ENCODE measurements at regions not wholly inside any gene's neighbourhood (a gene's known extent, or its start where the extent isn't known, plus 50 kb on each side); places are given as distances from the start of the nearest gene placed in this dataset.
"Not testable (repeated sequence)": the region's sequence is repeated elsewhere in the genome, so short reads cannot be mapped to it uniquely, and the experiment has no call there.

DNA sequence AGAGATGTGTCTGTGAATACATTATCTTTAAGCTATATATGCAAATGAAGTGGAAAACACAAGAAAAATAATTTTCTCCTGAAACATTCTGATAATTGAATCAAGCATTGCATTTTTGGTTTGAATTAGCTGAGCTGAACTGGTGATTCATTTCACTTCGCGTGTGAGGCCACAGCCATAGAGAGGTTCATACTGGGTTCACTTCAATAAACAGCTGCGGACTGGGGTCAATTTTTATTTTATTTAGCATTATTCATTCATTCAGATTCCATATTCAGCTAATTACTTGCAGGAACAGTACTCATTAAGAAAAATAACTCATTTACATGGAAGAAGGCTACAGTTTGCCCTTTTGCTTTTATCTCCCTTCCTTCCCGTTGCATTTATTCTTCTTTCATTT is 195.2 kb upstream of the LRIG3 start:
- Histone ChIP-seq H3K36me3 (ENCODE audit: insufficient read depth, low read length) (no peaks in the 10 kb centered on the region), H3K27me3 (ENCODE audit: insufficient read depth, low read length, poor library complexity, severe bottlenecking) (no peaks in the 10 kb centered on the region), H3K4me1 (ENCODE audit: insufficient read depth, low read length) (no peaks in the 10 kb centered on the region), H3K9me3 (ENCODE audit: low read length) (no peaks in the 10 kb centered on the region), H3K4me3 (ENCODE audit: low read length) (no peak overlapping the region), H3K27ac (ENCODE audit: low read depth, low read length) (no peak overlapping the region)
- H3K4me3 Mint-ChIP-seq, result no peak overlapping the region
- H3K27ac Mint-ChIP-seq, result no peak overlapping the region
- no peaks in the 10 kb centered on the region for H3K36me3 Mint-ChIP-seq
- no peak for DNase-seq
- ChIA-PET POLR2A (no interaction called here), CTCF (no interaction called here)
- no peaks in the 10 kb centered on the region for H3K4me1 Mint-ChIP-seq
- peaks cover 0 to 2% of the 10 kb centered on the region in 2 donors for H3K27me3 Mint-ChIP-seq
- H3K9me3 Mint-ChIP-seq, result peaks cover 0 to 5% (median 0%) of the 10 kb centered on the region in 5 donors

DNA sequence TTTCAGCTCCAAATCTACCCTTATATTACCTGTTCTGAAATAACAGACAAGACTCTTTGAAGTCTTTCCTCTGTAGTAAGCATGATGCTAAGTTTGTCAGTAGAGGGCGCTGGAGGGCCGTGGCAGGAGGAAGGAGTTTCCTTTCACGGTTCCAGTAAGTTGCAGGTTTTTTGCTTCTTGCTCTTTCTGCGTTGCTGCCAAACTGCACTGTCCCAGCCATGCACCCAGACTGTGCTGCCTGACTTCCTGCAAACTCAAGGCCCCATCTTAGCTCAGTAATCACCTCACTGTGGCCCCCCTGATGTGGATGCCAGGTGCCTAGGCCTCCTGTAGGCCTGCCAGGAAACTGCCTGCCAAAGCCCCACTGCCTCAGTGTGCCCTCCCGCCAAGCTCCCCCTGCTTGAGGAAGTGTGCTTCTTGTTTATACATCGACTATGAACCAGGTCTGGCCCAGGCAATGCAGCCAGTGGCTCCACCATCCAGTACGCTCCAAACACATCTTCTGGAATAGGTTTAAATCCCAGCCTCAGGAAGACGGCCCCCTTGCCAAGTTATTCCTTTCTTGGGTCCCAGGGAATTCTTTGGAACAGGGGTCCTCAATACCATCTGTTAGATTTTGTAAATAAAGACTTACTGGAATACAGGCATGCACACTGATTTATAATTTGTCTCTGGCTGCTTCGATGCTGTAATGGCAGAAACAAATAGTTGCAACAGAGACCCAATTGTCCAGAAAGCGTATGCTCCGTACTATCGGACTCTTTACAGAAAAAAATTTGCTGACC is 193.7 kb upstream of the LRIG3 start:
- H3K27me3 Mint-ChIP-seq, result peaks cover 0 to 1% of the 10 kb centered on the region in 2 donors

DNA sequence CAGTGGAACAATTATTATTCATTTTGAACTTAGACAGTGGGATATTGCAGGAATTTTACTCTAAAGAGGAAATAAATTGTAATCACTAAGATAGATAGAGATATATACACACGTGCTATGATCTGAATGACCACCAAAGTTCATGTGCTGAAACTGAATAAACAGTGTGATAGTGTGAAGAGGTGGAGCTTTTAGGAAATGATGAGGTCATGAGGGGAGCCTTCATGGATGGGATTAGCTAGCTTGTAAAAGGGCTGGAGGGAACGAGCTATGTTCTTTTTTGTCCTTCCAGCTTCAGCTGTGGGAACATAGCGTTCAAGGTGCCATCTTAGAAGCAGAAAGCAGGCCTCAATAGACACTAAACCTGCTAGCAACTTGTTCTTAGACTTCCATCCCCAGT is 191.5 kb upstream of the LRIG3 start:
- CTCF ChIA-PET, result no interaction called here
- H3K27ac ChIP-seq (ENCODE audit: low read depth, low read length), result no peak overlapping the region

More for the DNA sequence above, 193.7 kb upstream of the LRIG3 start:
- no peak overlapping the region for H3K4me3 ChIP-seq (ENCODE audit: low read length)
- H3K36me3 Mint-ChIP-seq, result no peaks in the 10 kb centered on the region
- no peaks in the 10 kb centered on the region for H3K27me3 ChIP-seq (ENCODE audit: insufficient read depth, low read length, poor library complexity, severe bottlenecking)
- no peak overlapping the region for H3K4me3 Mint-ChIP-seq
- DNase-seq, result peak in 1 of 5 donors; percentile 1
- H3K27ac ChIP-seq (ENCODE audit: low read depth, low read length), result no peak overlapping the region
- no peak overlapping the region for H3K27ac Mint-ChIP-seq
- no peaks in the 10 kb centered on the region for H3K9me3 ChIP-seq (ENCODE audit: low read length)
- ChIA-PET CTCF (no interaction called here), POLR2A (no interaction called here)
- H3K4me1 ChIP-seq (ENCODE audit: insufficient read depth, low read length), result no peaks in the 10 kb centered on the region
- H3K9me3 Mint-ChIP-seq, result peaks cover 0 to 7% (median 0%) of the 10 kb centered on the region in 5 donors
- no peaks in the 10 kb centered on the region for H3K36me3 ChIP-seq (ENCODE audit: insufficient read depth, low read length)
- no peaks in the 10 kb centered on the region for H3K4me1 Mint-ChIP-seq

DNA sequence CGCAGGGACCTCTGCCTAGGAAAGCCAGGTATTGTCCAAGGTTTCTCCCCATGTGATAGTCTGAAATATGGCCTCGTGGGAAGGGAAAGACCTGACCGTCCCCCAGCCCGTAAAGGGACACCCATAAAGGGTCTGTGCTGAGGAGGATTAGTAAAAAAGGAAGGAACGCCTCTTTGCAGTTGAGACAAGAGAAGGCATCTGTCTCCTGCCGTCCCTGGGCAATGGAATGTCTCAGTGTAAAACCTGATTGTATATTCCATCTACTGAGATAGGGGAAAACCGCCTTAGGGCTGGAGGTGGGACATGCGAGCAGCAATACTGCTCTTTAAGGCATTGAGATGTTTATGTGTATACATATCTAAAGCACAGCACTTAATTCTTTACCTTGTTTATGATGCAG is 188.2 kb upstream of the LRIG3 start:
- H3K4me3 Mint-ChIP-seq; H3K4me1 Mint-ChIP-seq; CTCF ChIA-PET; H3K27me3 ChIP-seq (ENCODE audit: insufficient read depth, low read length, poor library complexity, severe bottlenecking); H3K36me3 ChIP-seq (ENCODE audit: insufficient read depth, low read length); H3K27ac ChIP-seq (ENCODE audit: low read depth, low read length); H3K27ac Mint-ChIP-seq; DNase-seq; H3K4me3 ChIP-seq (ENCODE audit: low read length); H3K4me1 ChIP-seq (ENCODE audit: insufficient read depth, low read length); H3K27me3 Mint-ChIP-seq; H3K36me3 Mint-ChIP-seq; H3K9me3 ChIP-seq (ENCODE audit: low read length); POLR2A ChIA-PET; H3K9me3 Mint-ChIP-seq: not testable (repeated sequence)

More for the DNA sequence above, 191.5 kb upstream of the LRIG3 start:
- POLR2A ChIA-PET, result no interaction called here
- Histone ChIP-seq H3K4me3 (ENCODE audit: low read length) (no peak overlapping the region), H3K9me3 (ENCODE audit: low read length) (no peaks in the 10 kb centered on the region), H3K4me1 (ENCODE audit: insufficient read depth, low read length) (no peaks in the 10 kb centered on the region), H3K36me3 (ENCODE audit: insufficient read depth, low read length) (no peaks in the 10 kb centered on the region), H3K27me3 (ENCODE audit: insufficient read depth, low read length, poor library complexity, severe bottlenecking) (no peaks in the 10 kb centered on the region)
- no peaks in the 10 kb centered on the region for H3K36me3 Mint-ChIP-seq
- peaks cover 0 to 1% of the 10 kb centered on the region in 2 donors for H3K27me3 Mint-ChIP-seq
- no peaks in the 10 kb centered on the region for H3K4me1 Mint-ChIP-seq
- H3K9me3 Mint-ChIP-seq, result peaks cover 0 to 8% (median 0%) of the 10 kb centered on the region in 5 donors
- H3K27ac Mint-ChIP-seq, result no peak overlapping the region
- DNase-seq, result no peak
- H3K4me3 Mint-ChIP-seq, result no peak overlapping the region

DNA sequence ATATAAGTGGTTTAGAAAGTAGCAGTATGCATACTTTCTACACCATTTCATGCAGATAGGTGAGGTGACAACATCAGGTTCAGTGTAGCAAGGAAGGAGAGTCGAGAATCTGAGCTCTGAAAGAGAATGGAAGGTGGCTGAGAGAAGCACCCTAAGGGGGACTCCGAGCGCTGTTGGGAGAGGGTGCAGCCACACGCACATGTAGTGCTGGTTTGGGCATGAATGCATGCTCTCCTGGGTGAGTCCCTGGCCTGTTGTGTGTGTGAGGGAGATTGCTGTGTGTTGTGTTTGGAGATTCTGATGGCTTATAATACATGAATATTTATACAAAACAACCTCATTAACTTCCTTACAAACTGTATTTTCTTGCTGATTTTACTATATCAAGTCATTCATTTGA is 180.3 kb upstream of the LRIG3 start:
- no peak for DNase-seq
- Histone ChIP-seq H3K27ac (ENCODE audit: low read depth, low read length) (no peak overlapping the region), H3K4me3 (ENCODE audit: low read length) (no peak overlapping the region), H3K27me3 (ENCODE audit: insufficient read depth, low read length, poor library complexity, severe bottlenecking) (no peaks in the 10 kb centered on the region), H3K4me1 (ENCODE audit: insufficient read depth, low read length) (no peaks in the 10 kb centered on the region), H3K9me3 (ENCODE audit: low read length) (no peaks in the 10 kb centered on the region), H3K36me3 (ENCODE audit: insufficient read depth, low read length) (no peaks in the 10 kb centered on the region)
- Mint-ChIP-seq H3K27ac (no peak overlapping the region), H3K27me3 (no peaks in the 10 kb centered on the region), H3K4me3 (no peak overlapping the region), H3K9me3 (peaks cover 0 to 5% (median 3%) of the 10 kb centered on the region in 5 donors), H3K36me3 (no peaks in the 10 kb centered on the region), H3K4me1 (no peaks in the 10 kb centered on the region)
- CTCF ChIA-PET, result no interaction called here
- POLR2A ChIA-PET, result no interaction called here

DNA sequence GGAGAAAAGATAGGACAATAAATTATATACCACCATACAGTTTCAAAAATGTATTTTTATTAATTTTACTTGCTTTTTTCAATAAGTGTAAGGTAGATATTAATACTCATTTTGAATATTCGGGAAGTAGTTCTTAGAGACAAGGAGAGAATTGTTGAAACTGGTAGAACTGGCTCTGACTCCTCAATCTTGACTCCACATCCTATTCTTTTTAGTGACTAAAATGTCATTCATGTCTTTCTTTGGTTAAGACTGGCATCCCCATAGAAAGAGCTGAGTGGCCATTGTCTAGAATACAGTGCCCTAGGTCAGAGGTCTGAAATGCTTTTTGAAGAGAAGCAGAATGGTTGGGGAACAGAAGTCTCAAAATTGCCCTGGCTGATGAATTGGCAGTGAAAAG is 177.6 kb upstream of the LRIG3 start:
- CTCF ChIA-PET, result no interaction called here
- Histone ChIP-seq H3K36me3 (ENCODE audit: insufficient read depth, low read length) (no peaks in the 10 kb centered on the region), H3K9me3 (ENCODE audit: low read length) (no peaks in the 10 kb centered on the region), H3K27ac (ENCODE audit: low read depth, low read length) (no peak overlapping the region), H3K4me3 (ENCODE audit: low read length) (no peak overlapping the region), H3K27me3 (ENCODE audit: insufficient read depth, low read length, poor library complexity, severe bottlenecking) (no peaks in the 10 kb centered on the region), H3K4me1 (ENCODE audit: insufficient read depth, low read length) (no peaks in the 10 kb centered on the region)
- H3K4me3 Mint-ChIP-seq, result no peak overlapping the region
- H3K4me1 Mint-ChIP-seq, result no peaks in the 10 kb centered on the region
- DNase-seq, result no peak
- H3K36me3 Mint-ChIP-seq, result no peaks in the 10 kb centered on the region
- no peaks in the 10 kb centered on the region for H3K27me3 Mint-ChIP-seq
- POLR2A ChIA-PET, result no interaction called here
- H3K27ac Mint-ChIP-seq, result no peak overlapping the region
- peaks cover 0 to 9% (median 4%) of the 10 kb centered on the region in 5 donors for H3K9me3 Mint-ChIP-seq

DNA sequence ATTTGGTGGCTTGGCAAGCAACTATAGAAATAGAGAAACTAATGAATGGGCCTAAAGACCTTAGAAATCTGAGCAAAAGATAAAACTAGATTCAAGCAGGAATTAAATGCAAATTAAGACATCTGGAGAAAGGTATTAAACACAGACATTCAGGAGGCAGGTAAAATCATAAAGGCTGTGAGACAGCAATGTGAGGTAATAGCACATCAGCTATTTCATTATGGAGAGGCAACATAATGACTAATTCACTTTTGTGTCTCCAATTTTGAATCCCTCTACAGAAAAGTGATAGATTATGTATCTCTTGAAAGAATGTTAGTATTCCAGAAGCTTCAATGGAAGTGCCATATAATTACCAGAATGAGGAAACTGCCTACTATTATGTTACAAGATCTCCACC is 175.9 kb upstream of the LRIG3 start:
- H3K4me1 Mint-ChIP-seq, result no peaks in the 10 kb centered on the region
- H3K27ac ChIP-seq (ENCODE audit: low read depth, low read length), result no peak overlapping the region
- H3K4me3 Mint-ChIP-seq, result no peak overlapping the region
- H3K27me3 Mint-ChIP-seq, result no peaks in the 10 kb centered on the region
- H3K27ac Mint-ChIP-seq, result no peak overlapping the region
- H3K9me3 ChIP-seq (ENCODE audit: low read length), result no peaks in the 10 kb centered on the region
- ChIA-PET POLR2A (no interaction called here), CTCF (no interaction called here)
- peaks cover 0 to 7% (median 4%) of the 10 kb centered on the region in 5 donors for H3K9me3 Mint-ChIP-seq
- H3K36me3 Mint-ChIP-seq, result no peaks in the 10 kb centered on the region
- no peaks in the 10 kb centered on the region for H3K27me3 ChIP-seq (ENCODE audit: insufficient read depth, low read length, poor library complexity, severe bottlenecking)
- no peaks in the 10 kb centered on the region for H3K4me1 ChIP-seq (ENCODE audit: insufficient read depth, low read length)
- no peak for DNase-seq
- no peak overlapping the region for H3K4me3 ChIP-seq (ENCODE audit: low read length)
- H3K36me3 ChIP-seq (ENCODE audit: insufficient read depth, low read length), result no peaks in the 10 kb centered on the region

DNA sequence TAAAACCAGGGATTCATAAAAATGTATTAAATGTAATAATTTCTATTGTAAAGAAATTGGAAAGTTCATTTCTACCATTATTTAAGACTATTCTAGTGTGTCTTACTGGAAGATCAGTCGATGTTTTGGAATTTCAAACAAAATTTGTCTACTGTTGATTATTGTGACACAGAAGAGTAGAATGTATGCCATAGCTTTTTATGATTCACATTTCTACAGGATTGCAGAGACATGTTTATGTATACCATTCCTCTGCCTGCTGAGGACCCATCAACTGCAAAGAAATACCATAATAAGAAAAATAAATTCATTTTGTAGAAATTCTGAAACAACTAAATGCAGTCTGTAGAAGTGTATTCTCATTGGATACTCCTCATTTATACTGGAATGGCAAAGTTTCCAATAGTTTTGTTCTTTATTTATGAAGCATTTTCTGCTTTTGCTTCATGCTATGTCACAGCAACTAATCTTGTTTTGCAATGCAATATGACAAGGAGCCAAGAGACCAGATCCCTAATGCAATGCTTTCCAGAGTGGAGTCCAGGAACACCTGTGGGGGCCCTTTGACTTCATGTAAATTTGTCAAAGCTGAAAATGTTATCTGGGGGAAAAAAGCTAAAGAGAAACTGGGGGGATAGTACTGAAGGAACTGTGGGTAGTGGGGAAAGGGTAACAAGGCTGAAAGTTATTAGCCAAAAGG is 172.9 kb upstream of the LRIG3 start:
- no peaks in the 10 kb centered on the region for H3K4me1 Mint-ChIP-seq
- no peak overlapping the region for H3K4me3 Mint-ChIP-seq
- H3K27me3 ChIP-seq (ENCODE audit: insufficient read depth, low read length, poor library complexity, severe bottlenecking), result no peaks in the 10 kb centered on the region
- H3K9me3 ChIP-seq (ENCODE audit: low read length), result no peaks in the 10 kb centered on the region
- H3K27ac Mint-ChIP-seq, result no peak overlapping the region
- H3K36me3 Mint-ChIP-seq, result no peaks in the 10 kb centered on the region
- H3K4me3 ChIP-seq (ENCODE audit: low read length), result no peak overlapping the region
- H3K9me3 Mint-ChIP-seq, result peaks cover 0 to 8% (median 4%) of the 10 kb centered on the region in 5 donors
- no peak for DNase-seq
- H3K36me3 ChIP-seq (ENCODE audit: insufficient read depth, low read length), result no peaks in the 10 kb centered on the region
- CTCF ChIA-PET, result no interaction called here
- POLR2A ChIA-PET, result no interaction called here
- no peaks in the 10 kb centered on the region for H3K4me1 ChIP-seq (ENCODE audit: insufficient read depth, low read length)
- no peaks in the 10 kb centered on the region for H3K27me3 Mint-ChIP-seq
- no peak overlapping the region for H3K27ac ChIP-seq (ENCODE audit: low read depth, low read length)

Measured in CD8-positive, alpha-beta memory T cell (primary cell).